Spleen (tissue), 11 donors: ENCODE measurements at regions not wholly inside any gene's neighbourhood (a gene's known extent, or its start where the extent isn't known, plus 50 kb on each side); places are given as distances from the start of the nearest gene placed in this dataset.

Experiments used
- DNase-seq: peaks from one replicate; pipeline ENCODE4 v3.0.0-alpha.2; 2020
- H3K27ac ChIP-seq, 8 donors: fragments of 200-600 bp; sonication (generic) in 7 of 8; 1 replicate in 4 of 8; 2 replicates in 4 of 8; pipeline versions ENCODE4 v1.5.0 to v1.8.0; 2016 to 2021; ENCODE audit warnings: inconsistent platforms in 4 of 8, mild to moderate bottlenecking in 4 of 8, moderate library complexity in 1 of 8
- H3K27me3 ChIP-seq, 7 donors: fragments of 200-600 bp; sonication (generic) in 6 of 7; replicated peaks in 1 of 7; 1 replicate in 4 of 7; 2 replicates in 3 of 7; pipeline versions ENCODE4 v1.5.0 to v1.8.0; 2016 to 2021; ENCODE audit warnings: inconsistent platforms in 3 of 7, mild to moderate bottlenecking in 1 of 7
- H3K36me3 ChIP-seq, 6 donors: fragments of 200-600 bp; sonication (generic) in 5 of 6; 1 replicate in 4 of 6; 2 replicates in 2 of 6; pipeline versions ENCODE4 v1.5.0 to v1.8.0; 2016 to 2021; ENCODE audit warnings: inconsistent platforms in 2 of 6
- H3K4me1 ChIP-seq, 6 donors: fragments of 200-600 bp; sonication (generic) in 5 of 6; 1 replicate in 3 of 6; 2 replicates in 3 of 6; pipeline versions ENCODE4 v1.5.0 to v1.8.0; 2016 to 2021; ENCODE audit warnings: inconsistent platforms in 3 of 6
- H3K4me3 ChIP-seq, 8 donors: fragments of 200-600 bp; sonication (generic) in 7 of 8; 1 replicate in 4 of 8; 2 replicates in 4 of 8; pipeline versions ENCODE4 v1.5.0 to v1.8.0; 2016 to 2021; ENCODE audit warnings: inconsistent platforms in 4 of 8, mild to moderate bottlenecking in 4 of 8, moderate library complexity in 2 of 8
- H3K9me3 ChIP-seq, 8 donors: fragments of 200-600 bp; sonication (generic) in 7 of 8; 1 replicate in 4 of 8; 2 replicates in 4 of 8; pipeline versions ENCODE4 v1.5.0 to v1.8.0; 2016 to 2021; ENCODE audit warnings: inconsistent platforms in 4 of 8
- POLR2A ChIP-seq, 3 donors: fragments of 450-650 bp; IDR thresholded peaks; one replicate each; pipeline ENCODE4 v1.5.1; 2017; ENCODE audit warnings: antibody characterized with exemption in 3 of 3, mild to moderate bottlenecking in 1 of 3
- POLR2AphosphoS5 ChIP-seq, 3 donors: sonication (generic); formaldehyde crosslinking; IDR thresholded peaks; one replicate each; pipeline ENCODE4 v1.5.1; 2017; ENCODE audit warnings: antibody characterized with exemption in 3 of 3
- WGBS, 5 donors: extraction: QIAGEN DNeasy Blood & Tissue Kit in 3 of 5; methylation state at CpG; one replicate each; pipeline versions ENCODE4 v1.1.5 to v1.1.7; 2013 to 2018; 5-methylcytosine and 5-hydroxymethylcytosine counted together
- intact Hi-C: fragments of 100-400 bp; cut with DNase I; formaldehyde crosslinking; loops from one replicate; pipeline ENCODE4 v1.15.0; 2023; ENCODE audit warnings: low total_unique reads
- TF ChIP-seq, protein P1 (sequence below), 11 experiments: fragments of 200-600 bp in 7 of 11; fragments of 450-650 bp in 4 of 11; sonication (generic) in 4 of 11; IDR thresholded peaks in 8 of 11; conservative IDR thresholded peaks in 3 of 11; 1 replicate in 7 of 11; 2 replicates in 4 of 11; pipeline versions ENCODE4 v1.4.0 to v1.8.0; 2016 to 2021; ENCODE audit warnings: antibody characterized with exemption in 11 of 11, inconsistent platforms in 4 of 11, mild to moderate bottlenecking in 1 of 11
- donor health status: healthy with polysubstance abuse.
- donor health status: DM: no; HTN: no; CAD: no; lungs with moderate emphysema.
- donor health status: DM: no; HTN: no; CAD: no.
- donor health status: Bipolar disorder and iron deficiency.
- donor health status: healthy.
- donor health status: DM: no; HTN: no; CAD: no.
- donor health status: DM: yes; HTN: yes; CAD: no.

DNA sequence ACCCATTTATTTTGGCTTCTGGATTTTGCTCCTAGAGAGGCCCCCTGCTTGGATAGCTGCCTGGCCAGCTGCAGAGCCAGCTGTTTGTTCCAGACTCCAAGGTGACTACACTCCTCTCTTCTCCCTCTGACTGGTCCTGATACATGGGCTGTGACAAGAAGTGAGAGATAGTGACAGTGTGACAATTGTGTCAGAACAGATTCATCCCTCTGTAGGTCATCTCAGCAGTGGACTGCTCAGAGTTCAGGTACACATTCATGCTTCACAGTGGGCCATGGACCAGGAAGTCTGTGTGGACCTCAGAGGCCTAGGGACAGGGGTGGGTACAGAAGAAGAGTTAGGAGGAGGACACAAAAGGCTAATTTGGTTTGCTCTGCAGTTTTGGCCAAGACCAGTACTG, 188.2 kb upstream of the MKLN1 start:
- Histone ChIP-seq H3K27me3 (no peaks in the 10 kb centered on the region), H3K4me3 (no peak overlapping the region), H3K36me3 (no peaks in the 10 kb centered on the region), H3K9me3 (no peaks in the 10 kb centered on the region), H3K27ac (no peak overlapping the region), H3K4me1 (no peaks in the 10 kb centered on the region)
- TF ChIP-seq POLR2A (IDR thresholded peaks at IDR 0.05): no peak
- TF ChIP-seq POLR2AphosphoS5 (IDR thresholded peaks at IDR 0.05): no peak
- TF ChIP-seq, protein P1, sequence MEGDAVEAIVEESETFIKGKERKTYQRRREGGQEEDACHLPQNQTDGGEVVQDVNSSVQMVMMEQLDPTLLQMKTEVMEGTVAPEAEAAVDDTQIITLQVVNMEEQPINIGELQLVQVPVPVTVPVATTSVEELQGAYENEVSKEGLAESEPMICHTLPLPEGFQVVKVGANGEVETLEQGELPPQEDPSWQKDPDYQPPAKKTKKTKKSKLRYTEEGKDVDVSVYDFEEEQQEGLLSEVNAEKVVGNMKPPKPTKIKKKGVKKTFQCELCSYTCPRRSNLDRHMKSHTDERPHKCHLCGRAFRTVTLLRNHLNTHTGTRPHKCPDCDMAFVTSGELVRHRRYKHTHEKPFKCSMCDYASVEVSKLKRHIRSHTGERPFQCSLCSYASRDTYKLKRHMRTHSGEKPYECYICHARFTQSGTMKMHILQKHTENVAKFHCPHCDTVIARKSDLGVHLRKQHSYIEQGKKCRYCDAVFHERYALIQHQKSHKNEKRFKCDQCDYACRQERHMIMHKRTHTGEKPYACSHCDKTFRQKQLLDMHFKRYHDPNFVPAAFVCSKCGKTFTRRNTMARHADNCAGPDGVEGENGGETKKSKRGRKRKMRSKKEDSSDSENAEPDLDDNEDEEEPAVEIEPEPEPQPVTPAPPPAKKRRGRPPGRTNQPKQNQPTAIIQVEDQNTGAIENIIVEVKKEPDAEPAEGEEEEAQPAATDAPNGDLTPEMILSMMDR (IDR thresholded peaks at IDR 0.05 in 8 of 11, conservative IDR thresholded peaks at IDR 0.05 in 3 of 11): no peak
- intact Hi-C loops: no loop called here
- DNase-seq: no peak

DNA sequence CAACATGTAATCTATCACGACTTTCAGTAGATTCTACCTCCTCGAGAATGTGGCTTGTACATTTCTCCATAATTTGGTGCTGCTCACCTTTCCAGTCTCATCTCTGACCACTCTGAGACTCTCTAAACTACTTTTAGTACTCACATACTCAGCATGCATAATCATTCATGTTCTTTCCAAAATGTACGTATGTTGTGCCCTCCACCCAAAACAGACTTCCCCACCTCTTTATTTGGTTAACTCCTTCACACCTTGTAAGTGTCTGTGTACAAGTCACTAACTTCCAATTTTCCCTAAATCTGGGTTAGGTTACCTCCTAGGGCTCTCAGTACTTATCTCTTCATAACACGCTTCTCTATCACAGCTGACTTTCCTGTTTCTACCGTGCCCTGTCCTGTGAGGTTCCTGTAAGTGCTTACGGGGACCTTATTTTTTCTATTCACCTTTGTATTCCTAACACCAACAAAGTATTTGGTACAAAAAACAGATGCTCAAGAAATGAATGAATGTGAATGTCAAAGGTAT, 186.2 kb upstream of the MKLN1 start:
- Histone ChIP-seq H3K36me3 (no peaks in the 10 kb centered on the region), H3K27ac (no peak overlapping the region), H3K4me3 (no peak overlapping the region), H3K4me1 (no peaks in the 10 kb centered on the region), H3K27me3 (no peaks in the 10 kb centered on the region), H3K9me3 (no peaks in the 10 kb centered on the region)
- intact Hi-C loops: no loop called here
- TF ChIP-seq POLR2A (IDR thresholded peaks at IDR 0.05) (no peak), POLR2AphosphoS5 (IDR thresholded peaks at IDR 0.05) (no peak)
- TF ChIP-seq, protein P1 (IDR thresholded peaks at IDR 0.05 in 8 of 11, conservative IDR thresholded peaks at IDR 0.05 in 3 of 11): no peak
- DNase-seq: no peak
- WGBS, 5 donors: 86 to 92% (median 90%) methylated on average over 6 of the region's 6 CpGs

DNA sequence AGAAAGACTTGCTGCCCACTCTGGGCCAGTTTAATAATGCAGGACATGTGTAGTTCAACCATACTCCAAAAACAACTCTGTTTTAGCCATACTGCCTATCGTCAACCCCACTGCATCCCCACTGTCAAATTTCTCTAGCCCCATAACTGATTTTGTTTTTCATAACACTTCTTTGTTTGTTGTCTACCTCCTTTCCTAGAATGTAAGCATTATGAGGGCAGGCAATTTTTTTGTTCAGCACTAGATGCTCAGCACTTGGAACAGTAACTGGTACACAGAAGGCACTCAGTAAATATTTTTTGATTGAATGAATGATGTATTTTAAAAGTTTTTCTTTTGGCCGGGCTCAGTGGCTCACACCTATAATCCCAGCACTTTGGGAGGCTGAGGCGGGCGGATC, 183.8 kb upstream of the MKLN1 start:
- Histone ChIP-seq H3K4me3 (no peak overlapping the region), H3K27ac (no peak overlapping the region), H3K4me1 (no peaks in the 10 kb centered on the region), H3K9me3 (no peaks in the 10 kb centered on the region), H3K27me3 (no peaks in the 10 kb centered on the region), H3K36me3 (no peaks in the 10 kb centered on the region)
- intact Hi-C loops: no loop called here
- TF ChIP-seq POLR2A (IDR thresholded peaks at IDR 0.05): no peak
- TF ChIP-seq, protein P1 (IDR thresholded peaks at IDR 0.05 in 8 of 11, conservative IDR thresholded peaks at IDR 0.05 in 3 of 11): no peak
- 96 to 99% (median 97%) methylated on average over 4 of the region's 4 CpGs for WGBS, 5 donors
- no peak for DNase-seq

DNA sequence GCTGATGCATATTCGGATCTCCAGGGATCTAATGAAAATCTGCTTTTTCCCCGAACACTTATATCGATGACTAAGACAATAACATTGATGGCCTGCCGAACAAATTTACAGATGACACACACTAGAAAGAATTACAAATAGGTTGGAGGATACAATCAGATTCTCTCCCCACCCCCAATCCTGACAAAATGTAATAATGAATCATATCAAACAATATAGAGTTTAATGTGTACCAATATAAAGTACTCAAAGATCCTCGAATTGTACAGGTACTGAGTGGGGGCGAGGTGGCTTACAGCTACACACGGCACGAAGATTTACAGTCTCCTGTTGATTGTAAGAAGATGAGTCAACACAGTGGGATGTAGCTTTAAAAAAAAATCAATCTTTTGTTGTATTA, 182.7 kb upstream of the MKLN1 start:
- Histone ChIP-seq H3K36me3 (no peaks in the 10 kb centered on the region), H3K4me3 (no peak overlapping the region), H3K27me3 (no peaks in the 10 kb centered on the region), H3K27ac (no peak overlapping the region), H3K4me1 (no peaks in the 10 kb centered on the region), H3K9me3 (no peaks in the 10 kb centered on the region)
- DNase-seq: no peak
- TF ChIP-seq, protein P1 (IDR thresholded peaks at IDR 0.05 in 8 of 11, conservative IDR thresholded peaks at IDR 0.05 in 3 of 11): no peak
- TF ChIP-seq POLR2A (IDR thresholded peaks at IDR 0.05): no peak
- no peak for TF ChIP-seq POLR2AphosphoS5 (IDR thresholded peaks at IDR 0.05)
- intact Hi-C loops: no loop called here
- 88 to 95% (median 94%) methylated on average over 8 of the region's 8 CpGs for WGBS, 5 donors
